ENCODE measurements at regions not wholly inside any gene's neighbourhood (a gene's known extent, or its start where the extent isn't known, plus 50 kb on each side); places are given as distances from the start of the nearest gene placed in this dataset.

GRCh38 chr9:38269775-38270174 lies 122.7 kb upstream of the ALDH1B1 start:
- no peaks in the 10 kb centered on the region for H3K36me3 ChIP-seq (ENCODE audit: control insufficient read depth in 2 of 2, insufficient read depth in 2 of 2, low read length in 1 of 2)
- H3K4me1 ChIP-seq (ENCODE audit: control insufficient read depth in 2 of 2, insufficient read depth in 2 of 2, low read length in 1 of 2): no peaks in the 10 kb centered on the region
- WGBS, 2 donors: 60 to 68% methylated on average over 4 of the region's 4 CpGs
- no peaks in the 10 kb centered on the region for H3K9me3 ChIP-seq (ENCODE audit: control insufficient read depth in 2 of 2, insufficient read depth in 1 of 2, low read depth in 1 of 2, low read length in 1 of 2)
- H3K27ac ChIP-seq (ENCODE audit: low read depth in 2 of 2, low read length in 1 of 2): no peak overlapping the region
- no peaks in the 10 kb centered on the region for H3K27me3 ChIP-seq (ENCODE audit: control insufficient read depth in 1 of 2, insufficient read depth in 2 of 2, low read length in 2 of 2)
- no peak overlapping the region for H3K4me3 ChIP-seq (ENCODE audit: low read depth in 1 of 2, low read length in 2 of 2)

DNA sequence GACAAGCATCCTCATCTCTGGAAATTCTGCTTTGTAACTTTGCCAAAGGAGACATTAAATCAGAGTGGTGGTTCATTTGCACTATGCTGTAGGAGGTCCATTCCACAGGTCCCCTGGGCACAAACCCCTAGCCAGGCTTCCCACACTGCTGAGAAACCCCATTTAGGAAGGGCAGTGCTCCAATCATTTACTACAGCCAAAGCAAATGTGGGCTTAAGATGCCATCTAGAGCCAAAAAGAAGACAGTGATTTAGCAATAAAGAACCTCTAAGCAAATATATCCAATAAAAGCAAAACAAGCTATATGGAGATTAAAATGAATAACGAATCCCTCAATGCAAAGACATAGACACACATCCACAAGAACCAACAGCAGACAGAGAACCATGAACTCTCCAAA lies 129.0 kb upstream of the ALDH1B1 start:
- Histone ChIP-seq H3K4me1 (ENCODE audit: control insufficient read depth in 2 of 2, insufficient read depth in 2 of 2, low read length in 1 of 2) (no peaks in the 10 kb centered on the region), H3K27ac (ENCODE audit: low read depth in 2 of 2, low read length in 1 of 2) (no peak overlapping the region), H3K27me3 (ENCODE audit: control insufficient read depth in 1 of 2, insufficient read depth in 2 of 2, low read length in 2 of 2) (no peaks in the 10 kb centered on the region), H3K9me3 (ENCODE audit: control insufficient read depth in 2 of 2, insufficient read depth in 1 of 2, low read depth in 1 of 2, low read length in 1 of 2) (no peaks in the 10 kb centered on the region), H3K36me3 (ENCODE audit: control insufficient read depth in 2 of 2, insufficient read depth in 2 of 2, low read length in 1 of 2) (no peaks in the 10 kb centered on the region), H3K4me3 (ENCODE audit: low read depth in 1 of 2, low read length in 2 of 2) (no peak overlapping the region)
- WGBS, 2 donors: 37 to 56% methylated on average over 1 of the region's 1 CpG

GRCh38 chr9:38259519-38260218 lies 132.8 kb upstream of the ALDH1B1 start:
- H3K4me1 ChIP-seq (ENCODE audit: control insufficient read depth in 2 of 2, insufficient read depth in 2 of 2, low read length in 1 of 2): peaks cover 0 to 3% of the 10 kb centered on the region in 2 donors
- no peak overlapping the region for H3K4me3 ChIP-seq (ENCODE audit: low read depth in 1 of 2, low read length in 2 of 2)
- 92 to 93% methylated on average over 8 of the region's 8 CpGs for WGBS, 2 donors
- H3K27ac ChIP-seq (ENCODE audit: low read depth in 2 of 2, low read length in 1 of 2): no peak overlapping the region
- H3K27me3 ChIP-seq (ENCODE audit: control insufficient read depth in 1 of 2, insufficient read depth in 2 of 2, low read length in 2 of 2): no peaks in the 10 kb centered on the region
- no peaks in the 10 kb centered on the region for H3K36me3 ChIP-seq (ENCODE audit: control insufficient read depth in 2 of 2, insufficient read depth in 2 of 2, low read length in 1 of 2)
- no peaks in the 10 kb centered on the region for H3K9me3 ChIP-seq (ENCODE audit: control insufficient read depth in 2 of 2, insufficient read depth in 1 of 2, low read depth in 1 of 2, low read length in 1 of 2)

DNA sequence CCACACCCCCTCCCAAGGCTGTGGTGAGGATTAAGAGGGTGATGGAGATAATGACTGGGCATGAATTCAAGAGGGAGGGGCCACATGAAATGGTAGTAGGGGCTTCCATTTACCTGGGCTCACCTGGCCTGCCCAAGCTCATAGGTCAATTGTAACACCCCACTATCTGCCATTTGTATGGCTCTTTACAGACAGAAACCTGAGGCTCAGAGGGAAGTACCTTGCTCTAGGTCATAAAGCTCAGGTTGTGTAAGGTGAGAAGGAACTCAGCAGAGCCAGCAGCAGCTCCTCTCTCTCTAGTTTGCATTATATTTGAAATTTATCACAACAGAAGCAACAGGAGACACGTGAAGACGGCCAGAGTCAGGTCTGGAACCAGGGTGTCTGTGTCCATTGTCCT lies 133.4 kb upstream of the ALDH1B1 start:
- 84 to 91% methylated on average over 2 of the region's 2 CpGs for WGBS, 2 donors
- Histone ChIP-seq H3K27me3 (ENCODE audit: control insufficient read depth in 1 of 2, insufficient read depth in 2 of 2, low read length in 2 of 2) (no peaks in the 10 kb centered on the region), H3K4me3 (ENCODE audit: low read depth in 1 of 2, low read length in 2 of 2) (no peak overlapping the region), H3K27ac (ENCODE audit: low read depth in 2 of 2, low read length in 1 of 2) (no peak overlapping the region), H3K36me3 (ENCODE audit: control insufficient read depth in 2 of 2, insufficient read depth in 2 of 2, low read length in 1 of 2) (no peaks in the 10 kb centered on the region), H3K9me3 (ENCODE audit: control insufficient read depth in 2 of 2, insufficient read depth in 1 of 2, low read depth in 1 of 2, low read length in 1 of 2) (no peaks in the 10 kb centered on the region), H3K4me1 (ENCODE audit: control insufficient read depth in 2 of 2, insufficient read depth in 2 of 2, low read length in 1 of 2) (peaks cover 0 to 3% of the 10 kb centered on the region in 2 donors)

- WGBS, 2 donors: 80 to 89% methylated on average over 6 of the region's 6 CpGs
- Histone ChIP-seq H3K9me3 (ENCODE audit: control insufficient read depth in 2 of 2, insufficient read depth in 1 of 2, low read depth in 1 of 2, low read length in 1 of 2) (no peaks in the 10 kb centered on the region), H3K27ac (ENCODE audit: low read depth in 2 of 2, low read length in 1 of 2) (no peak overlapping the region), H3K4me3 (ENCODE audit: low read depth in 1 of 2, low read length in 2 of 2) (no peak overlapping the region), H3K4me1 (ENCODE audit: control insufficient read depth in 2 of 2, insufficient read depth in 2 of 2, low read length in 1 of 2) (peaks cover 0 to 3% of the 10 kb centered on the region in 2 donors), H3K27me3 (ENCODE audit: control insufficient read depth in 1 of 2, insufficient read depth in 2 of 2, low read length in 2 of 2) (no peaks in the 10 kb centered on the region), H3K36me3 (ENCODE audit: control insufficient read depth in 2 of 2, insufficient read depth in 2 of 2, low read length in 1 of 2) (no peaks in the 10 kb centered on the region)
These were observed 134.8 kb upstream of the ALDH1B1 start for GRCh38 chr9:38257626-38258215.

DNA sequence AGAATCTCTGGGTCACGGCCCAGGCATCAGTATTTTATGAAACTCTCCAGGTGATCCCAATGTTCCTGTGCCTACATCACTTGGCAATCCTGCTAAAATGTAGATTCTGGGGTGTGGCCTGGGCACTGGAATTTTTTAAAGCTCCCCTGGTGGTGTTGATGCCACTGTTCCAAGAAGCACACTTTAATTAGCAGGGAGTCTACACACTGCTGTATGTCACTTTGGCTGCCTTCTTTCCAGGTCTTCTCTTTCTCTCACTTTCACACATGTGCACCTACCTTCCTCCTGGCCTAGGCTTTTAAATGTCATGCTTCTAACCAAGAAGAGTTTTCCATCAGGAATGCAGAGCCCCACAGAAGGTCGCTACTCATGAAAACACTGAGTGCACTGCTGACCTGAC lies 136.0 kb upstream of the ALDH1B1 start:
- H3K27ac ChIP-seq (ENCODE audit: low read depth in 2 of 2, low read length in 1 of 2): no peak overlapping the region
- no peaks in the 10 kb centered on the region for H3K9me3 ChIP-seq (ENCODE audit: control insufficient read depth in 2 of 2, insufficient read depth in 1 of 2, low read depth in 1 of 2, low read length in 1 of 2)
- H3K27me3 ChIP-seq (ENCODE audit: control insufficient read depth in 1 of 2, insufficient read depth in 2 of 2, low read length in 2 of 2): no peaks in the 10 kb centered on the region
- WGBS, 2 donors: 84 to 90% methylated on average over 2 of the region's 2 CpGs
- H3K4me3 ChIP-seq (ENCODE audit: low read depth in 1 of 2, low read length in 2 of 2): no peak overlapping the region
- peaks cover 0 to 3% of the 10 kb centered on the region in 2 donors for H3K4me1 ChIP-seq (ENCODE audit: control insufficient read depth in 2 of 2, insufficient read depth in 2 of 2, low read length in 1 of 2)
- no peaks in the 10 kb centered on the region for H3K36me3 ChIP-seq (ENCODE audit: control insufficient read depth in 2 of 2, insufficient read depth in 2 of 2, low read length in 1 of 2)

DNA sequence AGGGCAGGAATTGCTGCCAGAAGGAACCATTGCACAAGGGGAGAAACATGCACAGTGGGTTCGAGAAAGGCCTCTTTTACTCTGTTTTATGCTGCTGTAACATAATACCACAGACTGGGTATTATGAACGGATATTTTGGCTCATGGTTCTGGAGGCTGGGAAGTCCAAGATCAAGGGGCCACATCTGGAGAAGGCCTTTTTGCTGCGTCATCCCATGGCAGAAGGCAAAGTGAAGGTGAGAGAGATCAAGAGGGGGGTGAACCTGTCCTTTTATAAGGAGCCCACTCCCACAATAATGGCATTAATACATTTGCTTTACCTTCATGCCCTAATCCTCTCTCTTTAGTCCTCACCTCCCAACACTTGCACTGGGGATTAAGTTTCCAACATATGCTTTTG lies 136.9 kb upstream of the ALDH1B1 start:
- H3K9me3 ChIP-seq (ENCODE audit: control insufficient read depth in 2 of 2, insufficient read depth in 1 of 2, low read depth in 1 of 2, low read length in 1 of 2): no peaks in the 10 kb centered on the region
- no peak overlapping the region for H3K4me3 ChIP-seq (ENCODE audit: low read depth in 1 of 2, low read length in 2 of 2)
- 82 to 88% methylated on average over 3 of the region's 3 CpGs for WGBS, 2 donors
- no peak overlapping the region for H3K27ac ChIP-seq (ENCODE audit: low read depth in 2 of 2, low read length in 1 of 2)
- no peaks in the 10 kb centered on the region for H3K27me3 ChIP-seq (ENCODE audit: control insufficient read depth in 1 of 2, insufficient read depth in 2 of 2, low read length in 2 of 2)
- H3K4me1 ChIP-seq (ENCODE audit: control insufficient read depth in 2 of 2, insufficient read depth in 2 of 2, low read length in 1 of 2): peaks cover 0 to 3% of the 10 kb centered on the region in 2 donors
- no peaks in the 10 kb centered on the region for H3K36me3 ChIP-seq (ENCODE audit: control insufficient read depth in 2 of 2, insufficient read depth in 2 of 2, low read length in 1 of 2)

DNA sequence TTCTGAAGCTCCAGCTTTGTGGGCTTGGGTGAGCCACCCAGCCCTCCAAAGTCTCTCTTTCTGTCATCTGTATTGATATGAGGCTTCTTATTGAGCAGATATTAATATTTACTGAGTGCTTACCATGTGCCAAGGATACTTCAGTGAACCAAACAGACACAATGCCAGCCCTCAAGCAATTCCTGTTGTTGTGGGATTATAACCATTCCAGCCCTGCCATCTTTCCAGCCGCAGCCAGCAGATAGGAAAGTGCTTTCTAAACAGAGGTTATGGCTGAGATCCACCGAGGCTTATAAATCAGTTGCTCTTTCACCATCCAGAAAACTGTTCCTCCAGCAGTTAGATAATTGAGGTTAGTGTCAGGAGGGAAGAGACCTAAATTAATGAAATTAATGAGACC lies 137.7 kb upstream of the ALDH1B1 start:
- H3K27me3 ChIP-seq (ENCODE audit: control insufficient read depth in 1 of 2, insufficient read depth in 2 of 2, low read length in 2 of 2): no peaks in the 10 kb centered on the region
- WGBS, 2 donors: 41 to 66% methylated on average over 2 of the region's 2 CpGs
- H3K4me1 ChIP-seq (ENCODE audit: control insufficient read depth in 2 of 2, insufficient read depth in 2 of 2, low read length in 1 of 2): peaks cover 0 to 3% of the 10 kb centered on the region in 2 donors
- H3K9me3 ChIP-seq (ENCODE audit: control insufficient read depth in 2 of 2, insufficient read depth in 1 of 2, low read depth in 1 of 2, low read length in 1 of 2): no peaks in the 10 kb centered on the region
- H3K27ac ChIP-seq (ENCODE audit: low read depth in 2 of 2, low read length in 1 of 2): no peak overlapping the region
- no peaks in the 10 kb centered on the region for H3K36me3 ChIP-seq (ENCODE audit: control insufficient read depth in 2 of 2, insufficient read depth in 2 of 2, low read length in 1 of 2)
- H3K4me3 ChIP-seq (ENCODE audit: low read depth in 1 of 2, low read length in 2 of 2): no peak overlapping the region

DNA sequence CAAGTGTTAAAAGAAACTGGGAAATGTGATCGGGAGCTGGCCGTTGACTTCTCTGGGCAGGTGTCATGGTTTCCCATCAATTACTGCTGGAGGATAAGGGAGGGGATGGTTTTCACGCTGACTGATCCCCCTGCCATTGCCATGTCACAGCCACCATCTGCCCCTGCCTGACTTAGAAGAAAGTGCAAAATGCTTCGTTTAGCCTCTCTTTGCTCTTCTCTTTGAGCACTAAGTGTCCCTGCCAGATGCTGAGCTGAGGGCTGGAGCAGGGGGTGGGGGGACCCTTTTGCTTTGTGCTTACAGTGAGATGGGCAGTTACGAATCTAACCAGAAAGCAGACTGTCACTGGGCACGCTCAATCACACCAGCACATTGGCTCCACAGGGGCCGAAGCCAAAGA lies 138.4 kb upstream of the ALDH1B1 start:
- WGBS, 2 donors: 74 to 76% methylated on average over 7 of the region's 7 CpGs
- H3K9me3 ChIP-seq (ENCODE audit: control insufficient read depth in 2 of 2, insufficient read depth in 1 of 2, low read depth in 1 of 2, low read length in 1 of 2): no peaks in the 10 kb centered on the region
- H3K4me1 ChIP-seq (ENCODE audit: control insufficient read depth in 2 of 2, insufficient read depth in 2 of 2, low read length in 1 of 2): peaks cover 0 to 3% of the 10 kb centered on the region in 2 donors
- no peaks in the 10 kb centered on the region for H3K27me3 ChIP-seq (ENCODE audit: control insufficient read depth in 1 of 2, insufficient read depth in 2 of 2, low read length in 2 of 2)
- H3K27ac ChIP-seq (ENCODE audit: low read depth in 2 of 2, low read length in 1 of 2): no peak overlapping the region
- no peak overlapping the region for H3K4me3 ChIP-seq (ENCODE audit: low read depth in 1 of 2, low read length in 2 of 2)
- no peaks in the 10 kb centered on the region for H3K36me3 ChIP-seq (ENCODE audit: control insufficient read depth in 2 of 2, insufficient read depth in 2 of 2, low read length in 1 of 2)

- WGBS, 2 donors: 79 to 83% methylated on average over 7 of the region's 7 CpGs
- no peaks in the 10 kb centered on the region for H3K36me3 ChIP-seq (ENCODE audit: control insufficient read depth in 2 of 2, insufficient read depth in 2 of 2, low read length in 1 of 2)
- H3K9me3 ChIP-seq (ENCODE audit: control insufficient read depth in 2 of 2, insufficient read depth in 1 of 2, low read depth in 1 of 2, low read length in 1 of 2): no peaks in the 10 kb centered on the region
- no peak overlapping the region for H3K4me3 ChIP-seq (ENCODE audit: low read depth in 1 of 2, low read length in 2 of 2)
- H3K4me1 ChIP-seq (ENCODE audit: control insufficient read depth in 2 of 2, insufficient read depth in 2 of 2, low read length in 1 of 2): peaks cover 0 to 3% of the 10 kb centered on the region in 2 donors
- no peaks in the 10 kb centered on the region for H3K27me3 ChIP-seq (ENCODE audit: control insufficient read depth in 1 of 2, insufficient read depth in 2 of 2, low read length in 2 of 2)
- no peak overlapping the region for H3K27ac ChIP-seq (ENCODE audit: low read depth in 2 of 2, low read length in 1 of 2)
These were observed 139.3 kb upstream of the ALDH1B1 start for GRCh38 chr9:38253200-38253599.

Data from esophagus (tissue), 2 donors.